Ovary (tissue), 7 donors: ENCODE measurements at regions not wholly inside any gene's neighbourhood (a gene's known extent, or its start where the extent isn't known, plus 50 kb on each side); places are given as distances from the start of the nearest gene placed in this dataset.

ENCODE experiments used
- DNase-seq, 5 donors: peaks; one replicate each; pipeline ENCODE4 v3.0.0-alpha.2; 2019 to 2020
- H3K27ac ChIP-seq, 2 donors: fragments of 200-600 bp; one replicate each; pipeline versions ENCODE4 v1.5.1 to v1.8.0; 2019 to 2022
- H3K27me3 ChIP-seq: fragments of 200-600 bp; one replicate; pipeline ENCODE4 v1.8.0; 2022
- H3K36me3 ChIP-seq: fragments of 200-600 bp; sonication (generic); one replicate; pipeline ENCODE4 v1.5.1; 2019
- H3K4me1 ChIP-seq: one replicate; pipeline ENCODE4 v1.8.1; 2013; ENCODE audit warnings: mild to moderate bottlenecking, moderate library complexity; ENCODE audit not compliant: insufficient read depth
- H3K4me3 ChIP-seq: fragments of 200-600 bp; sonication (generic); one replicate; pipeline ENCODE4 v1.5.1; 2017
- H3K9me3 ChIP-seq, 2 donors: fragments of 200-600 bp in 1 of 2; sonication (generic) in 1 of 2; one replicate each; pipeline versions ENCODE4 v1.5.1 to v1.8.1; 2013 to 2019; ENCODE audit warnings: mild to moderate bottlenecking in 1 of 2, moderate library complexity in 1 of 2
- CTCF ChIP-seq, 3 donors: fragments of 450-650 bp in 2 of 3; fragments of 200-600 bp in 1 of 3; IDR thresholded peaks; one replicate each; pipeline versions ENCODE4 v1.5.1 to v1.8.0; 2016 to 2022; ENCODE audit warnings: antibody characterized with exemption in 3 of 3, mild to moderate bottlenecking in 1 of 3
- EP300 ChIP-seq: sonication (generic); formaldehyde crosslinking; IDR thresholded peaks from one replicate; pipeline ENCODE4 v1.6.1; 2017; ENCODE audit warnings: antibody characterized with exemption
- POLR2A ChIP-seq: fragments of 450-650 bp; IDR thresholded peaks from one replicate; pipeline ENCODE4 v1.6.1; 2017; ENCODE audit warnings: antibody characterized with exemption, mild to moderate bottlenecking, moderate library complexity
- WGBS, 3 donors: extraction: QIAGEN DNeasy Blood & Tissue Kit in 1 of 3; methylation state at CpG; one replicate each; pipeline versions ENCODE4 v1.1.5 to v1.1.7; 2013 to 2017; 5-methylcytosine and 5-hydroxymethylcytosine counted together
- intact Hi-C, 4 donors: fragments of 100-400 bp; cut with DNase I; formaldehyde crosslinking; loops; one replicate each; pipeline versions ENCODE4 v1.11.0 to v1.15.1; 2022 to 2023
- donor health status: DM: no; HTN: no; CAD: no; lungs with moderate emphysema.
- donor health status: DM: no; HTN: no; CAD: no.
- donor health status: Bipolar disorder and iron deficiency.
- donor health status: DM: no; HTN: no; CAD: no.
- donor health status: DM: yes; HTN: yes; CAD: no.

- Histone ChIP-seq H3K9me3 (no peaks in the 10 kb centered on the region), H3K4me1 (no peaks in the 10 kb centered on the region), H3K36me3 (no peaks in the 10 kb centered on the region), H3K27me3 (no peaks in the 10 kb centered on the region), H3K4me3 (no peak overlapping the region), H3K27ac (no peak overlapping the region)
- 60 to 72% (median 64%) methylated on average over 13 of the region's 13 CpGs for WGBS, 3 donors
- TF ChIP-seq CTCF (IDR thresholded peaks at IDR 0.05) (no peak), POLR2A (no peak), EP300 (no peak)
- intact Hi-C loops = no loop called here
- DNase-seq = no peak
Measured at GRCh38 chr13:29702912-29703351, 107.4 kb upstream of the SLC7A1 start.

- Histone ChIP-seq H3K4me3 (no peak overlapping the region), H3K27me3 (no peaks in the 10 kb centered on the region), H3K27ac (no peak overlapping the region), H3K4me1 (no peaks in the 10 kb centered on the region), H3K36me3 (no peaks in the 10 kb centered on the region), H3K9me3 (peaks cover 0 to 3% of the 10 kb centered on the region in 2 donors)
- intact Hi-C loops = no loop called here
- 77 to 84% (median 80%) methylated on average over 3 of the region's 3 CpGs for WGBS, 3 donors
- TF ChIP-seq EP300 (no peak), CTCF (IDR thresholded peaks at IDR 0.05) (no peak), POLR2A (no peak)
- no peak for DNase-seq
Measured at GRCh38 chr13:29698106-29698505, 102.6 kb upstream of the SLC7A1 start.

GRCh38 chr13:29696606-29697005 lies 101.1 kb upstream of the SLC7A1 start:
- H3K4me1 ChIP-seq = no peaks in the 10 kb centered on the region
- H3K36me3 ChIP-seq = no peaks in the 10 kb centered on the region
- H3K27me3 ChIP-seq = no peaks in the 10 kb centered on the region
- peaks cover 0 to 3% of the 10 kb centered on the region in 2 donors for H3K9me3 ChIP-seq
- no peak overlapping the region for H3K27ac ChIP-seq
- no peak for DNase-seq
- TF ChIP-seq EP300 (no peak), POLR2A (no peak)
- H3K4me3 ChIP-seq = no peak overlapping the region
- intact Hi-C loops = no loop called here

GRCh38 chr13:29693275-29693945 lies 97.9 kb upstream of the SLC7A1 start:
- H3K27me3 ChIP-seq = no peaks in the 10 kb centered on the region
- DNase-seq = no peak
- intact Hi-C loops = no loop called here
- H3K4me1 ChIP-seq = no peaks in the 10 kb centered on the region
- no peak for TF ChIP-seq EP300
- TF ChIP-seq POLR2A = no peak
- no peak for TF ChIP-seq CTCF (IDR thresholded peaks at IDR 0.05)
- peaks cover 0 to 3% of the 10 kb centered on the region in 2 donors for H3K9me3 ChIP-seq
- no peak overlapping the region for H3K4me3 ChIP-seq
- WGBS, 3 donors = 75 to 84% (median 79%) methylated on average over 13 of the region's 13 CpGs
- no peaks in the 10 kb centered on the region for H3K36me3 ChIP-seq
- H3K27ac ChIP-seq = no peak overlapping the region

- Histone ChIP-seq H3K27ac (no peak overlapping the region), H3K27me3 (no peaks in the 10 kb centered on the region), H3K36me3 (no peaks in the 10 kb centered on the region), H3K4me3 (no peak overlapping the region), H3K9me3 (no peaks in the 10 kb centered on the region), H3K4me1 (no peaks in the 10 kb centered on the region)
- intact Hi-C loops = no loop called here
- no peak for DNase-seq
- TF ChIP-seq POLR2A (no peak), CTCF (IDR thresholded peaks at IDR 0.05) (no peak), EP300 (no peak)
- 75 to 85% (median 78%) methylated on average over 3 of the region's 3 CpGs for WGBS, 3 donors
Measured at GRCh38 chr13:29689548-29689947, 94.1 kb upstream of the SLC7A1 start.
